Adrenal gland (tissue), 5 donors: ENCODE measurements at regions not wholly inside any gene's neighbourhood (a gene's known extent, or its start where the extent isn't known, plus 50 kb on each side); places are given as distances from the start of the nearest gene placed in this dataset.

Experiments
- CTCF ChIP-seq, 6 experiments: fragments of 450-650 bp in 4 of 6; fragments of 200-600 bp in 2 of 6; sonication (generic) in 1 of 6; IDR thresholded peaks; 1 replicate in 5 of 6; 2 replicates in 1 of 6; pipeline versions ENCODE4 v1.5.1 to v1.8.0; 2016 to 2021; ENCODE audit warnings: antibody characterized with exemption in 6 of 6, mild to moderate bottlenecking in 2 of 6, moderate library complexity in 1 of 6
- POLR2A ChIP-seq, 2 donors: fragments of 450-650 bp; IDR thresholded peaks; one replicate each; pipeline ENCODE4 v1.6.1; 2017; ENCODE audit warnings: antibody characterized with exemption in 2 of 2, mild to moderate bottlenecking in 2 of 2, moderate library complexity in 1 of 2
- donor health status: DM: no; HTN: no; CAD: no.

DNA sequence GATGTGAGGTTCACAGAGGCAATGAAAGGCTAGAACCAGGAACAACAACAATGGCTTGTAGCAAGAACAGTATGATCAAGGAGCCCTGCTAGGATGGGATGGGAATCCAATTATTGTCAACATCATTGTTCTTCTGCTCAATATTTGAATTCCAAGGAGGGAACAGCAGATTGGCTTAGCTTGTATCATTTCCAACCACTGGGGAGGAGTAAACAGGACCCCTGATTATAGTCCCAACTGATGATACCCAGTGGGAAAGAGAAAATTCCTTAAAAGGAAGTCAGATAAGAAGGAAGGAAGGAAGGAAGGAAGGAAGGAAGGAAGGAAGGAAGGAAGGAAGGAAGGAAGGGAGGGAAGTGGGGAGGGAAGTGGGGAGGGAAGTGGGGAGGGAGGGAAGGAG, 69.5 kb upstream of the ZC3H12C start:
- TF ChIP-seq CTCF (IDR thresholded peaks at IDR 0.05) (no peak), POLR2A (IDR thresholded peaks at IDR 0.05) (no peak)
